Osteoblast (primary cell): ENCODE measurements at regions not wholly inside any gene's neighbourhood (a gene's known extent, or its start where the extent isn't known, plus 50 kb on each side); places are given as distances from the start of the nearest gene placed in this dataset.

Experiments
- DNase-seq: peaks from one replicate; pipeline ENCODE4 v3.0.0; 2011; ENCODE audit warnings: low spot score, mixed read lengths; ENCODE audit not compliant: insufficient read length; ENCODE audit errors: missing footprints
- H2AFZ ChIP-seq: 2 replicates; pipeline ENCODE4 v1.6.0; 2011; ENCODE audit warnings: mild to moderate bottlenecking, low read length
- H3K27ac ChIP-seq: 2 replicates; pipeline ENCODE4 v1.5.1; 2011; ENCODE audit warnings: mild to moderate bottlenecking, low read depth, low read length, moderate library complexity
- H3K27me3 ChIP-seq: 2 replicates; pipeline ENCODE4 v1.6.0; 2012; ENCODE audit warnings: mild to moderate bottlenecking, control low read depth, inconsistent platforms, low read length, moderate library complexity; ENCODE audit not compliant: insufficient read depth
- H3K36me3 ChIP-seq: 2 replicates; pipeline ENCODE4 v1.5.1; 2011; ENCODE audit warnings: mild to moderate bottlenecking, low read length, control low read depth, moderate library complexity; ENCODE audit not compliant: insufficient read depth
- H3K4me1 ChIP-seq: 2 replicates; pipeline ENCODE4 v1.5.1; 2011; ENCODE audit warnings: mild to moderate bottlenecking, low read length, control low read depth, moderate library complexity; ENCODE audit not compliant: insufficient read depth
- H3K4me2 ChIP-seq: 2 replicates; pipeline ENCODE4 v1.6.0; 2011; ENCODE audit warnings: mild to moderate bottlenecking, low read length; ENCODE audit not compliant: insufficient read depth
- H3K4me3 ChIP-seq: fragments of 200-600 bp; sonication (generic); 3 replicates; pipeline ENCODE4 v1.5.1; 2012; ENCODE audit warnings: mild to moderate bottlenecking, low read length, inconsistent platforms; ENCODE audit not compliant: insufficient read depth
- H3K79me2 ChIP-seq: 2 replicates; pipeline ENCODE4 v1.6.0; 2012; ENCODE audit warnings: mild to moderate bottlenecking, low read length, control low read depth, inconsistent platforms; ENCODE audit not compliant: insufficient read depth
- H3K9me3 ChIP-seq: 2 replicates; pipeline ENCODE4 v1.5.1; 2011; ENCODE audit warnings: low read depth, low read length, control low read depth
- H4K20me1 ChIP-seq: 2 replicates; pipeline ENCODE4 v1.6.0; 2012; ENCODE audit warnings: mild to moderate bottlenecking, low read length, control low read depth; ENCODE audit not compliant: insufficient read depth
- TF ChIP-seq, protein P1 (sequence below): IDR thresholded peaks from 2 replicates; pipeline ENCODE4 v1.5.1; 2011; ENCODE audit warnings: mild to moderate bottlenecking, low read depth, low read length, moderate library complexity; ENCODE audit errors: extremely low read depth

DNA sequence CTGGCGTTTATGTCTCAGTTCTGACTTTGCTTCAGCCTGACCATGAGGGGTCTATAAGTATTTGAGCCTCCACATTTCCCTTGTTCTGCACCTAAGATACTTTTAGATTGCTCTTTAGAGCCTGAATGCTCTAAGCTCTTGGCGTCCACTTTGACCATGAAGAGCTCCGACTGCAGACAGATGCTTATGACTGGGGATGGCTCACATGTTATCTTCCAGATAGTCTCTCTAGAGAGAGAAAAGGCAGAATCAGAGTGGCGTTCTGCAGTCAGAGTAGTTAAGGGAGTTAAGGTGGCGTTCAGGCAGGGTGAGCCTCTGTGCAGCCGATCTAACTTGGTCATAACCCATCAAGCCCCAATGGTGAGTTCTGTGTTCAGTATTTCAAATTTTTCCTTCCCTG lies 487.9 kb upstream of the NR2F2 start:
- H3K9me3 ChIP-seq: no peaks in the 10 kb centered on the region
- no peaks in the 10 kb centered on the region for H3K36me3 ChIP-seq
- no peak for DNase-seq
- no peaks in the 10 kb centered on the region for H3K27me3 ChIP-seq
- no peaks in the 10 kb centered on the region for H3K79me2 ChIP-seq
- peak overlapping the region; percentile 35 for H3K4me2 ChIP-seq
- no peak overlapping the region for H2AFZ ChIP-seq
- H3K27ac ChIP-seq: no peak overlapping the region
- H3K4me1 ChIP-seq: peaks cover 15% of the 10 kb centered on the region
- no peaks in the 10 kb centered on the region for H4K20me1 ChIP-seq
- TF ChIP-seq, protein P1, sequence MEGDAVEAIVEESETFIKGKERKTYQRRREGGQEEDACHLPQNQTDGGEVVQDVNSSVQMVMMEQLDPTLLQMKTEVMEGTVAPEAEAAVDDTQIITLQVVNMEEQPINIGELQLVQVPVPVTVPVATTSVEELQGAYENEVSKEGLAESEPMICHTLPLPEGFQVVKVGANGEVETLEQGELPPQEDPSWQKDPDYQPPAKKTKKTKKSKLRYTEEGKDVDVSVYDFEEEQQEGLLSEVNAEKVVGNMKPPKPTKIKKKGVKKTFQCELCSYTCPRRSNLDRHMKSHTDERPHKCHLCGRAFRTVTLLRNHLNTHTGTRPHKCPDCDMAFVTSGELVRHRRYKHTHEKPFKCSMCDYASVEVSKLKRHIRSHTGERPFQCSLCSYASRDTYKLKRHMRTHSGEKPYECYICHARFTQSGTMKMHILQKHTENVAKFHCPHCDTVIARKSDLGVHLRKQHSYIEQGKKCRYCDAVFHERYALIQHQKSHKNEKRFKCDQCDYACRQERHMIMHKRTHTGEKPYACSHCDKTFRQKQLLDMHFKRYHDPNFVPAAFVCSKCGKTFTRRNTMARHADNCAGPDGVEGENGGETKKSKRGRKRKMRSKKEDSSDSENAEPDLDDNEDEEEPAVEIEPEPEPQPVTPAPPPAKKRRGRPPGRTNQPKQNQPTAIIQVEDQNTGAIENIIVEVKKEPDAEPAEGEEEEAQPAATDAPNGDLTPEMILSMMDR: no peak
- H3K4me3 ChIP-seq: no peak overlapping the region

DNA sequence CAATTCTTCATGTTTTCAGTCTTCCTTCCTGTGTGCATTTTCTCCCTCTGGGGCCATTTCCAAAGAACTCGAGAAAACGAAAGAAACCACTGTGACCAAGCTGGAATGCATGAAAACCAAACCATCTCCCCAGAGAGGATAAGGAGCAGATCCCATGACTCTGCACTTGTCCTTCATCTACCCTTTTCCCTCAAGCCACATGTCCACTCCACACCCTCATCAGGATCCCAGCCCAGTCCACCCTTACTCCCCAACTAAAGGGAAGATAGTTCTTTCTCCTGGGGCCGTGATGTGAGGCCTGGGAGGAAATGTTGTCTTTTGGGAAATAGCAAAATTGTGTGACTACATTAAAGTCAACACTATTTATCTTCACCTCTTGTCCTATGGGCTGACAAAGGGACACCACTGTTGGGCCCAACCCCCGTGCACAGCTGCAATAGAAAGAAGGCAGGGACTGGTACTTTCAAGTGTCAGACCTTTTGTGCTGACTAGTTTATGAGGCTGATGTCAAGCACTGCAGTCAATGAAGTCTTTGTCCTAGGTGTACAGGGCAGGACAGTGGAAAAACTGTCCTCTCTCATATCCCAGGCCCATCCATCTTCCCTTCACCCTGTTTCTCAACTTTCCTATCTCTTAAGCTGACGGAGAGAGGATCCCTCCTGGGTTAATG lies 487.1 kb upstream of the NR2F2 start:
- no peak for DNase-seq
- Histone ChIP-seq H3K79me2 (no peaks in the 10 kb centered on the region), H4K20me1 (no peaks in the 10 kb centered on the region), H3K27me3 (no peaks in the 10 kb centered on the region), H3K4me3 (no peak overlapping the region), H2AFZ (no peak overlapping the region), H3K4me2 (peak overlapping the region; percentile 35), H3K36me3 (no peaks in the 10 kb centered on the region), H3K27ac (no peak overlapping the region), H3K4me1 (peaks cover 15% of the 10 kb centered on the region), H3K9me3 (no peaks in the 10 kb centered on the region)
- TF ChIP-seq, protein P1: no peak

DNA sequence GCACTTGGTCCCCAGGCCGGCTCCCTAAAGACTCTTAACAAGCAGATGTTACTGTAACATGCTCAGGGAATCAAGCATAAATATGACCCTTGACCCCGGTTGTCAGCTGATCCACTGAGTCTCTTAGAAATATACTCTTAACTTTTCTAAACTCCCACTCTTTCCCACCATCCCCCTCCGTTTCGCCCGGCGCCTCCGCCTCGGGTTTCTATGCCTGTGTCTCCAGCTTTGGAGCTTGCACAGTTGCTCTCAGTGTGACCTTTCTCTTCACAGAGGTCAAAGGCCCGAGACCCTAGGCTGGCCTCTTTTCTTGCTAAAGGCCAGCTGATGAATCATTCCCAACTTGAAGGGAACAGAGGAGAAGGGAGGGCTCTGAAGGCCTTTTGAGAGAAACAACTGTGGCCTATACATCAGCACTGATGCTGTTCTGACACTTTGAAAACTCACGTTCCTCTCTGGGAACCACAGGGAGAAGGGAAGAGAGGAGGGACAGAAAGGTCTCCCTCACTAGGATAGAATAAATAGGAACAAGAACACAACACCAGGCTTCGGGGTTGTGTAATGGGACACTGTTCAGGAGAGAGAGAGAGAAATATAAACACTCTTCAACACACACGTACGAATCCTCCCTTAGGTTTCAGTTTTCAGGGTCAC lies 484.5 kb upstream of the NR2F2 start:
- no peaks in the 10 kb centered on the region for H3K27me3 ChIP-seq
- H3K36me3 ChIP-seq: no peaks in the 10 kb centered on the region
- H3K27ac ChIP-seq: no peak overlapping the region
- no peaks in the 10 kb centered on the region for H4K20me1 ChIP-seq
- peak overlapping the region; percentile 2 for H3K4me2 ChIP-seq
- H3K79me2 ChIP-seq: no peaks in the 10 kb centered on the region
- no peaks in the 10 kb centered on the region for H3K9me3 ChIP-seq
- TF ChIP-seq, protein P1: no peak
- H3K4me1 ChIP-seq: peaks cover 10% of the 10 kb centered on the region
- H2AFZ ChIP-seq: no peak overlapping the region
- H3K4me3 ChIP-seq: no peak overlapping the region
- no peak for DNase-seq

DNA sequence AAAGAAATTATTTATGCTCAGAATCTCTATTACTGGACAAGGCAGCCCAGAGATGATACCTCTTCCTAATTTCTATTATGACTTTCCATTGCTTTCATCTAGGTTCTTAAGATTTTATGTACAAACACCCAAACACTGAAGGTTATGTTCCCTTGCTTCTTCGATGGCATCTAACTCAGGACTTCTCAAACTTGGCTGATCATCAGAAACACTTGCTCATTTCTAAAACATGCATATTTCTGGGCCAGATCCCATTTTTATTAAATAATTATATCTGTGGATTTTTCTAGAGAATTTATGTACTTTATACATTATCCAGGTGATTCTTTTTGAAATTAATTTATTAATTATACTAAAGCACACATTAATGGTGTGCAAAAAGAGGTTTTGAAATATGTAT lies 482.4 kb upstream of the NR2F2 start:
- Histone ChIP-seq H2AFZ (no peak overlapping the region), H3K4me2 (no peak overlapping the region), H3K4me1 (peaks cover 4% of the 10 kb centered on the region), H3K79me2 (no peaks in the 10 kb centered on the region), H3K9me3 (no peaks in the 10 kb centered on the region), H3K4me3 (no peak overlapping the region), H3K27ac (no peak overlapping the region), H3K36me3 (no peaks in the 10 kb centered on the region), H3K27me3 (no peaks in the 10 kb centered on the region), H4K20me1 (no peaks in the 10 kb centered on the region)
- TF ChIP-seq, protein P1: no peak
- DNase-seq: no peak
